CD14-positive monocyte (primary cell): ENCODE measurements at regions not wholly inside any gene's neighbourhood (a gene's known extent, or its start where the extent isn't known, plus 50 kb on each side); places are given as distances from the start of the nearest gene placed in this dataset.

ENCODE experiments used
- DNase-seq, 3 donors: peaks; one replicate each; pipeline ENCODE4 v3.0.0-alpha.2; 2011 to 2022
- H2AFZ ChIP-seq: 2 replicates; pipeline ENCODE4 v1.6.0; 2012; ENCODE audit warnings: mild to moderate bottlenecking, low read depth, low read length, inconsistent platforms; ENCODE audit not compliant: insufficient read depth, poor library complexity, severe bottlenecking
- H3K27ac ChIP-seq, 2 donors: 1 replicate in 1 of 2; 2 replicates in 1 of 2; pipeline ENCODE4 v1.5.1; 2012 to 2013; ENCODE audit warnings: low read length in 2 of 2, control low read depth in 1 of 2, inconsistent platforms in 1 of 2, low read depth in 1 of 2, mild to moderate bottlenecking in 1 of 2
- H3K27me3 ChIP-seq, 2 donors: one replicate each; pipeline versions ENCODE4 v1.6.0 to v1.6.1; 2011 to 2013; ENCODE audit warnings: low read length in 2 of 2; ENCODE audit not compliant: control insufficient read depth in 2 of 2, insufficient read depth in 2 of 2
- H3K36me3 ChIP-seq, 2 donors: replicated peaks in 1 of 2; 1 replicate in 1 of 2; 2 replicates in 1 of 2; pipeline versions ENCODE4 v1.5.1 to v1.6.1; 2012 to 2013; ENCODE audit warnings: low read length in 2 of 2, control low read depth in 1 of 2, inconsistent platforms in 1 of 2, mild to moderate bottlenecking in 1 of 2; ENCODE audit not compliant: insufficient read depth in 2 of 2, control insufficient read depth in 1 of 2
- H3K4me1 ChIP-seq, 2 donors: 1 replicate in 1 of 2; 2 replicates in 1 of 2; pipeline versions ENCODE4 v1.5.1 to v1.6.1; 2012 to 2013; ENCODE audit warnings: low read length in 2 of 2, control low read depth in 1 of 2, inconsistent platforms in 1 of 2, mild to moderate bottlenecking in 1 of 2, moderate library complexity in 1 of 2; ENCODE audit not compliant: insufficient read depth in 2 of 2, control insufficient read depth in 1 of 2
- H3K4me2 ChIP-seq: replicated peaks from 2 replicates; pipeline ENCODE3; 2012; ENCODE audit warnings: low read length, moderate library complexity, mild to moderate bottlenecking; ENCODE audit not compliant: poor library complexity, severe bottlenecking; ENCODE audit errors: extremely low read depth
- H3K4me3 ChIP-seq, 3 experiments: fragments of 200-600 bp in 1 of 3; sonication (generic) in 1 of 3; replicated peaks in 1 of 3; 1 replicate in 2 of 3; 2 replicates in 1 of 3; pipeline ENCODE4 v1.5.1; 2011 to 2013; ENCODE audit warnings: low read length in 3 of 3, mild to moderate bottlenecking in 3 of 3, control low read depth in 2 of 3, low read depth in 2 of 3, inconsistent platforms in 1 of 3, moderate library complexity in 1 of 3
- H3K79me2 ChIP-seq: 2 replicates; pipeline ENCODE4 v1.6.0; 2012; ENCODE audit warnings: mild to moderate bottlenecking, control low read depth, inconsistent platforms, low read length, moderate library complexity; ENCODE audit not compliant: insufficient read depth
- H3K9ac ChIP-seq: 2 replicates; pipeline ENCODE4 v1.6.0; 2017; ENCODE audit warnings: low read length, mild to moderate bottlenecking; ENCODE audit not compliant: insufficient read depth, poor library complexity, severe bottlenecking
- H3K9me3 ChIP-seq, 2 donors: replicated peaks in 1 of 2; 1 replicate in 1 of 2; 2 replicates in 1 of 2; pipeline versions ENCODE4 v1.5.1 to v1.6.1; 2012 to 2013; ENCODE audit warnings: low read length in 2 of 2, control low read depth in 1 of 2; ENCODE audit not compliant: control insufficient read depth in 1 of 2, insufficient read depth in 1 of 2
- H4K20me1 ChIP-seq: 2 replicates; pipeline ENCODE4 v1.6.0; 2012; ENCODE audit warnings: mild to moderate bottlenecking, low read length, control low read depth, moderate library complexity; ENCODE audit not compliant: insufficient read depth
- H3K27ac Mint-ChIP-seq, 7 donors: one replicate each; pipeline ENCODE4 v1.8.0; 2020; ENCODE audit warnings: mild to moderate bottlenecking in 7 of 7, mixed read lengths in 7 of 7, moderate library complexity in 6 of 7, inconsistent platforms in 2 of 7
- H3K27me3 Mint-ChIP-seq, 3 donors: one replicate each; pipeline ENCODE4 v1.8.0; 2021 to 2022; ENCODE audit warnings: low read depth in 3 of 3, mild to moderate bottlenecking in 3 of 3, mixed read lengths in 3 of 3, moderate library complexity in 3 of 3, inconsistent platforms in 1 of 3
- H3K36me3 Mint-ChIP-seq, 2 donors: one replicate each; pipeline ENCODE4 v1.8.0; 2020; ENCODE audit warnings: mixed read lengths in 2 of 2, inconsistent platforms in 1 of 2, mild to moderate bottlenecking in 1 of 2
- H3K4me1 Mint-ChIP-seq: one replicate; pipeline ENCODE4 v1.8.0; 2020; ENCODE audit warnings: mild to moderate bottlenecking, mixed read lengths
- H3K4me3 Mint-ChIP-seq, 2 donors: one replicate each; pipeline ENCODE4 v1.8.0; 2020; ENCODE audit warnings: mild to moderate bottlenecking in 2 of 2, mixed read lengths in 2 of 2, moderate library complexity in 1 of 2
- H3K9me3 Mint-ChIP-seq, 7 donors: one replicate each; pipeline ENCODE4 v1.8.0; 2020 to 2022; ENCODE audit warnings: mixed read lengths in 7 of 7, mild to moderate bottlenecking in 6 of 7, moderate library complexity in 6 of 7, inconsistent platforms in 2 of 7
- CTCF ChIP-seq: fragments of 200-600 bp; IDR thresholded peaks from one replicate; pipeline ENCODE4 v1.8.0; 2022; ENCODE audit warnings: antibody characterized with exemption, mild to moderate bottlenecking
- WGBS: methylation state at CpG from one replicate; pipeline ENCODE4 v1.1.5; 2013; ENCODE audit warnings: missing lambda C conversion rate; ENCODE audit not compliant: insufficient coverage; 5-methylcytosine and 5-hydroxymethylcytosine counted together
- intact Hi-C, 2 donors: fragments of 100-400 bp; cut with micrococcal nuclease; formaldehyde crosslinking; loops; one replicate each; pipeline versions ENCODE4 v1.15.0 to v1.15.1; 2023

- no peak overlapping the region for H3K27ac ChIP-seq
- no peaks in the 10 kb centered on the region for H3K36me3 ChIP-seq
- no peak overlapping the region for H3K4me3 ChIP-seq
- WGBS: no CpG with 5 or more reads among the region's 1 CpG
- H3K79me2 ChIP-seq: no peaks in the 10 kb centered on the region
- H4K20me1 ChIP-seq: no peaks in the 10 kb centered on the region
- no peaks in the 10 kb centered on the region for H3K4me1 ChIP-seq
- H2AFZ ChIP-seq: no peak overlapping the region
- no peak overlapping the region for H3K9ac ChIP-seq
- Mint-ChIP-seq H3K27me3 (peaks cover 0 to 4% (median 0%) of the 10 kb centered on the region in 3 donors), H3K4me1 (no peaks in the 10 kb centered on the region), H3K27ac (no peak overlapping the region), H3K36me3 (no peaks in the 10 kb centered on the region), H3K4me3 (no peak overlapping the region), H3K9me3 (peaks cover 0 to 4% (median 0%) of the 10 kb centered on the region in 7 donors)
- H3K27me3 ChIP-seq: no peaks in the 10 kb centered on the region
- DNase-seq: no peak
- no peak for TF ChIP-seq CTCF
- no peak overlapping the region for H3K4me2 ChIP-seq
- intact Hi-C loops: no loop called here
- H3K9me3 ChIP-seq: no peaks in the 10 kb centered on the region
These were observed 383.8 kb downstream of the TMEM232 start for GRCh38 chr5:110342683-110343082.

- no peak overlapping the region for H2AFZ ChIP-seq
- H3K4me1 ChIP-seq: no peaks in the 10 kb centered on the region
- no peak overlapping the region for H3K4me3 Mint-ChIP-seq
- no peaks in the 10 kb centered on the region for H3K36me3 Mint-ChIP-seq
- no peaks in the 10 kb centered on the region for H3K36me3 ChIP-seq
- H3K9me3 Mint-ChIP-seq: peaks cover 0 to 4% (median 0%) of the 10 kb centered on the region in 7 donors
- no peaks in the 10 kb centered on the region for H3K79me2 ChIP-seq
- peaks cover 0 to 4% (median 0%) of the 10 kb centered on the region in 3 donors for H3K27me3 Mint-ChIP-seq
- no peak for TF ChIP-seq CTCF
- no peaks in the 10 kb centered on the region for H3K9me3 ChIP-seq
- H3K27ac ChIP-seq: no peak overlapping the region
- no CpG with 5 or more reads among the region's 1 CpG for WGBS
- no peaks in the 10 kb centered on the region for H3K27me3 ChIP-seq
- intact Hi-C loops: no loop called here
- DNase-seq: no peak
- H3K27ac Mint-ChIP-seq: no peak overlapping the region
- no peaks in the 10 kb centered on the region for H3K4me1 Mint-ChIP-seq
- H4K20me1 ChIP-seq: no peaks in the 10 kb centered on the region
- H3K9ac ChIP-seq: no peak overlapping the region
- H3K4me3 ChIP-seq: no peak overlapping the region
- H3K4me2 ChIP-seq: no peak overlapping the region
These were observed 382.9 kb downstream of the TMEM232 start for GRCh38 chr5:110343616-110344015.
